HG03460 (cell line): ENCODE measurements at regions not wholly inside any gene's neighbourhood (a gene's known extent, or its start where the extent isn't known, plus 50 kb on each side); places are given as distances from the start of the nearest gene placed in this dataset.

Experiments
- ATAC-seq: cut with Tn5 transposase; IDR thresholded peaks from one replicate; pipeline ENCODE4 v1.9.1; 2021; ENCODE audit not compliant: unreplicated experiment

DNA sequence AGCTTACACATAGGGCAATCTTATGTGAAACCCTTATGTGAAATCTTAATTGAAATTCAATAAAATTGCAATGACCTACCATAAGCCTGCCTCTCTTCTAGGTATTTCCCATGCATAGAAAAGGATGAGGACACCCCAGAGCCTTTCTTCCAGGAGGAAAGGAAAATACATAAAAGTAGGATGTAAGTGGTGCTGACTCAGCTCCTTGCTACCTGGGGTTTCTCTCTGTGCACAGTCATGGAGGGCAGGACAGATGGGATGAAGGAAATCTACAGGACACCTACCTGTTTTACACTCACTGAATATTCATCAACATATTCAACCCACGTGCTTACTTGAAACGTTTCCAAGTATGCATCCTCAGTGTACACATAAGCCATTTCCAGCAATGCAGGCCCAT lies 1299.2 kb upstream of the SLC10A2 start:
- no peak for ATAC-seq

DNA sequence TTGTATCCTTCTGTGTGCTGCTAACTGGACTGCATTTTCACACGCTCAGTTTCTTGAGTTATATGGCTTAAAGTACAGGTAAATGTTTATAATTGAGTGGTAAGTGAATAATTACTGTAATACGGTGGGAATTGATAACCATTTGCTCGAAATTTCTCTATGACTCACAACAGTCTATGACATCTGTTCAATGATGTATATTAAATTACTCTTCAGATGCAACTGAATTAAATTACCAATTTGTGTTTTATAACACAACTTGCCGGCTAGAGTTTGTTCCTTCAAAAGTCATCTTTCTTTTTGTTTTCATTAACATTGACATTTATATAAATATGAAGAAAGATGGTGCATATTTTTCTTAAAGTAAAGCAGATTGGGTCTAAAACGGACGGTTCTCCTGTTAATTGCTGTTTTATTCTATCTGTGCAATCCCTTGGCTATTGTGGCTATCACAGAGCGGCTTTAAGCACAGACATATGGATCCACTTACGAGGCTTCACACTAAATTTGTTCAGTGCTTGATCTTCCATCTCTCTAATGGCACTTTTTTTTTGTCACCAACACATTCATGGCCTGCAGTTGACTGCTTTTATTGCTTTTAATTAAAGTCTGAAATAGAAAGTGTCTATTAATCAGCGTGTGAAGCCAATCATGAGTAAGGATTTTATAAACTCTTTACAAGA lies 1291.6 kb upstream of the SLC10A2 start:
- ATAC-seq: no peak

DNA sequence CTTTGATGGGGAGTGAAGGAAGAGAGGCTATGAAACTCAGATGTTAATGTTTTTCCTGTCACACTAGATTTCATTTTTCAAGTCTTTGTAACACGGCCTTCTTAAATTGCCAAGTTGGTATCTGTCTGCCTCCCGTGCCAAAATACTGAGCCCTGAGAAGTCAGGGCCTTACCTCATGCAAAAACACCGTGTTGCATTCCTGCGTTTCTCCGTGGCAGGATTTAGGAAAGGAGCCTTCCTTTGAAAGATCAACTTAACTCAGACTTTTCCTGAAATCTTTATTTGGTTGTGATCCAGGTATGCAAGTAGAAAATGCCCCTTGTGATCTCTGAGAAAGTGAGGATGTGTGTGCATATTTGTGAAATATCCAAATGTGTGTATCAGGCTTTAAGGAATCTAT lies 1291.0 kb upstream of the SLC10A2 start:
- ATAC-seq: no peak

DNA sequence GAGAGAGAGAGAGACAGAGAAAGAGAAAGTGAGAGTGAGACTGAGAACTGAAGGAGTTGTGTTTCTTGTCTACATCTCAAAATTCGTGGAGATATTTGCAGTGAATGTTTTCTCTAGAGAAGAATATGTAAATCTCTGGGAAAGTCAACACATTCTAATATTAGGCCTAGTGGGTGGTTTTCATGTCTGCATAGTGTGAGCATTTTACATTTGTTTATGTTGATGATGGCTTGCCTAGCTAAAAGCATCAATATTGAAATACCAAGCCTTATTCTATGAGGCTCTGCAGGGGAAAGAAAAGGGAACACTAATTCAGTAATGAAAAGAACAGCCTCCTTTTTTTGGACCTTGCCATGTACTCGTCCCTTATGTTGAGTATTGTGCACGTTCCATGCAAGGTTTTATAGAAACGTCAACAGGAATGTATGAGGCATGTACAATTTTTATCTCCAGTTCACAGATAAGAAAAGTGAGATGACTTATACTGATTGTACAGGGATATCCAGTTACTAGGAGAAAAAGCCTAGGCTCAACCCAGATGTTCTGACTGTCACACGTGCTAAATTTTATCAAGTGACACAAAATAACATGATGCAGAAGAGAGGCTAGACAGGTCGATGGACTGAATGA lies 1288.9 kb upstream of the SLC10A2 start:
- no peak for ATAC-seq

DNA sequence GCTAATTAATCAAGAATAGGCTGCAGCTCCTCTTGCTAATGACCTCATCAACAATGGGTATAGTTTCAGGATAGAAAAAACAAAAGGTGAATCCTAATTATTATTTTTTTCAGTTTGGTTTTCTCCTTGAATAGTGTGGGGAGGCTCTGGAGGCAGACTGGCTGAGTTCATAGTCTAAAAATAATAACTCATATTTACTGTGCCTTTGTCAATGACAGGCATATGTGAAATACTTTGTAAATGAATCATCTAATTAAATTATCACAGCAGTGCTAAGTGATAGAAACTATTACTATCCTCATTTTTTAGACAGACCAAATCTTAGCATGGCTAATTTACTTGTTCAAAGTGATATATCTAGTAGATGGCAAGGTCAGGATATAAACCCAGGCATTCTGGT lies 1261.0 kb upstream of the SLC10A2 start:
- no peak for ATAC-seq

DNA sequence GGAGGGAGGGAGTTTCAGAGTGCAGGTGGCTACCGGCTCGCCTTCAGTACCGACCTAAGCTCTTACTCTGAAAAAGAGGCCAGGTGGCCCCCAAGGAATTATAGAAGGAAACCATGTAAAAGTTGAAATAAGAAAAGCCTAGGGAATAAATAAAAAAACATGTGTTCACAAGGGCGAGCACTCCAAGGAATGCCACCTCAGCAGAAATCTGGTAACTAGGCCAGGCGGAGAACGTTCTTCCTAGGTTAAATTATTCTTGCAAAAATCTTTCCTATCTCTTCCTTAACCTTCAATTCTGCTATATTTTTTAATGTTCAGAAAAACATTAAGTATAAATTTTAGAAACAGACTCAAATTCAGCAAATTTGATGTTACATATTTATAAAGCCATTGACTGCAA lies 1260.3 kb upstream of the SLC10A2 start:
- ATAC-seq: no peak

DNA sequence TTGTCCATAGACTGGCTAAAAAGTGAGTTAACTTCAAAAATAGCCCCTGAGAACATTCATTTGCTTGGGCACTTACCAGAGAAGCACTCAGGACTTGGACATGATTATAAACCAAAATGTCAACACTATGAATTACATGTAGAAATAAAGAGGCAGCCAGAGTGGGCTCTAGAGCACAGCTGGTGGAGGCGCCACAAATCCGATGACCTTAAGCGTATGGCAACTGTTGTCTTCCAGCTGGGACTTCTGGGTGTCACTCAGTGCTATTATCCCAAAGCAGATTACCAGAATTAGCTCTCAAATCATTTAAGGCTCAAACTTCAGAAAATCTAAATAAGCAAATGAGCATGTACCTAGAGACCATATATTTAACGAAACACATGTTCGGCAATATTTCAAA lies 1255.5 kb upstream of the SLC10A2 start:
- ATAC-seq: no peak

DNA sequence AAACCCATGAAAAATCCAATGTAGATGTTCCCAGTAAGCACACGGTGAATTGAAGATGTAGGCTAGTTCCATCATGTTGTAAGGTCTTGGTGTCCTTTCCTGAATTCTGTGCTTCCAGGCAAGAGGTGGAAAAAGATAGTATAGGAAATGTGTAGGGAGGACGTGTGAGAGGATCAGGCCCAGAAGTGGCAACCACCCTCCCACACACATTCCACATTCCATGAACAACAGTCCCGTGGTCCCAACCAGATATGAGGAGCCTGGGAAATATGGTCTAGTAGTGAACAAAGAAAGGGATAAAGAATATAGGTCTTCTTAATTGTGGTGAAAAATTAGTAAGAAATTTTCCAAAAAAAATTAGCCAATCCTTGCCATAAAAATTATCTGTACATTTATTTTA lies 1254.2 kb upstream of the SLC10A2 start:
- no peak for ATAC-seq

DNA sequence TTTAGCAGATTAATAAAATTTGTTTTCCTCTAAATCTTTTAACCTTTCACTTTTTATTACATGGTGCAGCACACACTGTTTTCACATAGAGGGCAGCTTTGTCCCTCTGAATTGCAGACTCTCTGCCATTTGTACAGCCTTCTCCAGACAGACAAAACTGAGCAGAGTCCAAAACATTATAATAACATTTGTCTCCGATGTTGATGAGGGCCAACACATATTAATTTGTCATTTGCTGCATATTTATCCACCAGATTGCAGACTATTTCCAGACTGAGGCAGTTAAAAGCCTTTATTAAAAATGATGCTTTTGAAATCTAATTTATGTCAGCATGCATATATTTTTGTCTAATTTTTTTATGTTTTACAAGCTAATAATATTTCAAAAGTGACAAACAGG lies 1251.9 kb upstream of the SLC10A2 start:
- ATAC-seq: no peak

DNA sequence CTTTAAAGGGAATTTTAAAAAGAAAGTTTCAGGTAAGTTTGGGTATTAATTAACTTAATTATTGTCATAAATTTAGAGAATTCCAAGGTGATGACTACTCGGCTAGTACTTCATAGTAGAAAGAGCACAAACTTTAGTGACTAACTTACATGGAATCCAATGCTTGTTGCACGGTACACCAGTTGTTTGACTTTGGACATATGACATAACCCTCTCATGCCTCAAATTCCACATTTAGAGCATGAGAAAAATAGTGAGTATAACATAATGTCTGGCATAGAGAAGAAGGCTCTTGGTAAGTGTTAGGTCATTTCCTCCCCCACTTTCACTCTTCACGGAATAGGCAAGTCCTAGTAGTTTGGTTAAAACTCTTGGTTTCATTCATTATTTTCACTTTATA lies 1249.4 kb upstream of the SLC10A2 start:
- ATAC-seq: no peak

DNA sequence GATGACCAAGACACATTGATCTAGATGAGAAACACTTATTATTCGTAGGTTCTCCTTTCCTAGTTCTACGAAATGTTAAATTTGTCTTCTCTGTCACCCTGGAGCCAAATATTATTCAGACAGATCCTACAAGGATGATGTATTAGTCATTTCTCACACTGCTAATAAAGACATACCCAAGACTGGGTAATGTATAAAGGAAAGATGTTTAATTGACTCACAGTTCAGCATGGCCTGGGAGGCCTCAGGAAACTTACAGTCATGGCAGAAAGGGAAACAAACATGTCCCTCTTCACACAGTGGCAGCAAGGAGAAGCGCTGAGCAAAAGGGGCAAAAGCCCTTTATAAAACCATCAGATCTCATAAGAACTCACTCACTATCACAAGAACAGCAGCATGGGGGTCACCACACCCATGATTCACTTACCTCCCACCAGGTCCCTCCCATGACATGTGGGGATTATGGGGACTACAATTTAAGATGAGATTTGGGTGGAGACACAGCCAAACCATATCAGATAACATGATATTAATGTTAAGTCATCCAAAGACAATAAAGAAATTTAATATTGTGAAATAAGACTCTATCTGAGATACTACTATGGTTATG lies 1248.8 kb upstream of the SLC10A2 start:
- no peak for ATAC-seq

DNA sequence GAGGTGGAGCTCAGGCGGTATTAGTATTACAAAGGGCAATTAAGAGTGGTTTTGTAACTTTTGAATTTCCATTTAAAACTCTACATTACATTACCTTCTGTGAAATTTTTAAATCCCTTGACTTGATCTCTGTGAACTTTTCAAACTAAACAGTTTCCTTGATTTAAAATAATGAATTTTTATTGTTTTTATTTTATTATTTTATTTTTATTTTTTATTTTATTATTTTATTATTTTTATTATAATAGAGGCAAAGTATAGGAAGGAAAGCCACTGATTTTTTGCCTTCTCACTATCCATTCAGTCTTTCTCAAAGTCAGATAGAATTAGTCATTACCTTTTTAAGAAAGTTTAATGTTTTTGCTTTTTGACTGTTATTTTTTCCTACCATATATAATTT lies 1248.1 kb upstream of the SLC10A2 start:
- no peak for ATAC-seq

DNA sequence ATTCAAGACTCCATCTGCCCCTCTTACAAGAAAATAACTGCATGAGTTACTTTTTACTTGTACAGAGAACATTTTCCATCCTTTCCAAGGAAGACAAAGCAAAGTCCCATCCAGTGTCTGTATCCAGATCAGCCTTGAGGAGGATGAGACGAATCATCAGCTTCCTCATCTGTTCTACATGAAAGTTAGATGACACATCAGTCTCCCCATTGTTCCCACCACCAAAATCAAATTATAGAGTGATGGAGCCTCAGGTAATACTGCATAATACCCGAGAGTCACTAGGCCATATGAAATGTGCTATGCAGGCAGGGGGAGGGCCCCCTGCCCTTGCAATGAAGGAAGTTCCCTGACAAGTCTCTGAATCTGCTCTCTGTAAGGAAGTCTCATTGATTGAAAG lies 1244.6 kb upstream of the SLC10A2 start:
- no peak for ATAC-seq

DNA sequence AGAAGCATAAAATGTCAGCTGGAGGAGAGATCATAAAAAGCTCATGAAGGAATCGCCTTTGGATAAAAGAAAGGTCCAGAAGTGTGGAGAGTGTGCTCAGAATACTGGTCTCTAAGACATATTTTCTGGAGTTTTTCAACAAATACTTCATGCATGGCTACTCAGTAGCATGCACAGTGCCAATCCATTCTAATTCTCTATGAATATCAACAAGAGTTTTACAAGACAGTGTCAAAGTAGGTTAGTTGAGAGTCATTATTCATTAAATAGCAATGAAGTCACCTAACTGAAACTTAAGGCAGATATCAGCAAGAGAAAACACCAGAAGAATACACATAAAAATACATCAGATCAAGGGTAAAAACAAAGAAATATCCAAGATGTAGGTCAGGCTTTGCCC lies 1243.2 kb upstream of the SLC10A2 start:
- no peak for ATAC-seq

DNA sequence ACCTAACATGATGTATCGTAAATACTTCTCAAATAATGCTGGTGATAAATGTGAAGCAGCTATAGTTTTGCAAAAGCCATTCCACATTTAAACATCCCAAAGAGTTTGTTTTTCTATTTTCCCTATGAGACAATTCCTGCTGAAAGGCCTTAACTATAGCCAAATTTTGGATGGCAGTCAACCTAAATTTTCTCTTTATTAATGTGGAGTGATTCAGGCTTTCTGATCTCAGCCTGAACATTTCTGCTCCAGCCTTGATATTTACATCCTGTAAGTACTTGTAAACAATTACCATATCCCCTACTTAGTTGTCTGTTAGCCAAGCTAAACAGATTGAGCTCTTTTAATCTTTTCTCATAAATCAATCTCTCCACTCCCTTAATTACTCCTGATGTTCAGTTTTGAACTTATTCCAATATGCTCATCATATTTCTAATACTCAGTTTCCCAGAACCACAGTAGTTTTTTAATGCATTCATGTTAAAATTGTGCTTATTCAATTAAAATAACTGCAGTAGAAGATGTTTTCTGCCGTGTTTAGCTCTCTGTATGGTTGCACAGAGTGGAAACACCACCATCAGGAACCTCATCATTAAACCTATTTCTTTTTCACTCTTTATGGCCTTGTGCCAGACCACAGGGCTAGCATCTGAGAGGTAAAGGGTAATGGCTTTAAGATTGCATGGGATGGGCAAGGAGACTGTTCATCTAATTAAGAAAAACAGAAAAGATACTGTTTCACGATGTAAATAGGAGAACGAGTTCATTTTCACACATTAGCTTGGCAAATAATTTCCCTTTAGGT lies 1235.2 kb upstream of the SLC10A2 start:
- ATAC-seq: no peak

DNA sequence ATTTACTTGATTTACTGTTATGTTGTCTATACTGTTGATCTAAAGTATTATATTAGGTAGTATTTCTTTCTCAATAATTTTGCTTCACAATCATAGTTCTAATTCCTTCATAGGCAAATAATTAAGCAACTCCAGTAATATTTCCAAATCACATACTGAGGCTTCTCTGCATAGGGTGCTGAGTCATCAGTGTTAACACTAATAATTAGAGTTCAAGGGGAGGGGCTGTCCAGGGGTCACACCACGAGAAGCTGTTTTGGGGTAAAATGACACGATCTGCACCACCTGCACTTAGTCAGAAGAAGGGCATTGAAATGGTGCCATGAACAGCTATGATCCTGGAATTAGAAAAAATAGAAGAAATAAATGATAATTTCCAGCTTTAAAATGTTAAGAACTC lies 1230.9 kb upstream of the SLC10A2 start:
- ATAC-seq: no peak

DNA sequence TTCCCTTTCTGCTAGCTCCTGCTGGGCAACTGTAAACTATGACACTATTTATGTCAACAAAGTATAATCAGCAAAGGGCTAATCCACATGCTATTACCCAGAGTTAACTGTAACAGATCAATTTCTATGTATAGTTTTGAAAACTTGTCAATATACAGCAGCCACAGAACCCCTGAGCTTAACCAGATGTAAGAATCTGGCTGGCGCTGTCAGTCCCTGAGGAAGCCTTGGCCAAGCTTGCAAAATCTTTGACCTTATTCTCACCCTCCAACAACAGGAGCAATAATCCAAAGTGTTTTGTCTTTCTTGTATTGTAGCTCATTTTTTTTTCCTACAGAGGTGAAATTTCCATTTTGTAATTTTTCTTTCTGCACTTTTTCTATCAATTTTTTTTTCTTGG lies 1230.1 kb upstream of the SLC10A2 start:
- no peak for ATAC-seq

DNA sequence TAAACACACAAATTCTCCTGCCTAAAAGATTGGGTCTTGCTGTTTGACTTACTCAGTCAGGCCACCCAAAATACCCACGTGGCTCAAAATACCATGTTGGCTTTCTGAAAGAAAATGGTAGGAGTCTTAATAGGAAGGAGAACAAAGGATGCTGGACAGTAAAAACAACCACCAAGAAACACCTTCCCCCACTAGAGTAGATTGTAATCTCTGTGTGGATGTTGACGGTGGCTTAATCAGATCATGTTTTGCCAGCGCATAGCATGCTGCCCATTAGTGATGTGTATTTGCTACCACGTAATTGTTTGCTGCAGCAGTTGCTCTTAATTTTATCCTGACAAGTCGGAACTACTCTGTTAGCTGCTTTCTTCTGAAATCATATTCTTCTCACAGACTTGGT lies 1229.3 kb upstream of the SLC10A2 start:
- no peak for ATAC-seq

DNA sequence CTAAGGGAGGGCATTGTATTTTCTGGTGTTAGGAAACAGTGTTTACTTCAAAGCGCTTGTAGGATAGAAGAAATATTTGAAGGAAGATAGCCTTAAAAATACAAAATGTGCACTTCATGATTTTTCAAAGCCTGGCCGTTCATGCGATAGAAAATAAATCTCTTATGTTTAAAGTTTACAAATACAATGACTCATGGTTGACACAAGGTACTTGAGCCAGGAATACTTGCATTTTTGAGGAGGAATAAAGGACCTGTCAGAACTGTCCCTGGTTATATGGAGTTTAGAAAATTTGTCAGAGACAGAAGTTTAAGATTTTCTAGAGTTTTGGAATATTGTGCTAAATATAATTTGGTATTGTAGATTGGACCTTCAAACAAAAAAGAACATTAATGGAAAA lies 1223.2 kb upstream of the SLC10A2 start:
- no peak for ATAC-seq

DNA sequence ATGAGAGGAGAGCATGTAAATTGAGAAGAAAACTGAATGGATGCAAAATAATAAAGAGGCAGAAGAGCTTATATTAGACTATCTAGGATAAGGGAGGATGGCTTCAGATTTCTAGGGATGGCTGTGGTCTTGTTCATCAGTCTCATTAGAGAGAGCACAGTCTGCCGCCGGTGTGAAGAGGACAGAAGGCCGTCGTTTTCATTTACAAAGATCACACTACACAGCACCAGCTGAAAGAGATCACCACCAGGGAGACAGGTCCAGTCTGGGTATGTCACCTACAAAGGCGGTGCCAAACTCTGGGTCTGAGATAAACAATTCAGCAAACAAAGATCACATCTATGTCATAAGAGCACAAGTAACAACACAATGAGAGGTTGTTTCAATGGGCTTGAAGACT lies 1222.3 kb upstream of the SLC10A2 start:
- no peak for ATAC-seq

DNA sequence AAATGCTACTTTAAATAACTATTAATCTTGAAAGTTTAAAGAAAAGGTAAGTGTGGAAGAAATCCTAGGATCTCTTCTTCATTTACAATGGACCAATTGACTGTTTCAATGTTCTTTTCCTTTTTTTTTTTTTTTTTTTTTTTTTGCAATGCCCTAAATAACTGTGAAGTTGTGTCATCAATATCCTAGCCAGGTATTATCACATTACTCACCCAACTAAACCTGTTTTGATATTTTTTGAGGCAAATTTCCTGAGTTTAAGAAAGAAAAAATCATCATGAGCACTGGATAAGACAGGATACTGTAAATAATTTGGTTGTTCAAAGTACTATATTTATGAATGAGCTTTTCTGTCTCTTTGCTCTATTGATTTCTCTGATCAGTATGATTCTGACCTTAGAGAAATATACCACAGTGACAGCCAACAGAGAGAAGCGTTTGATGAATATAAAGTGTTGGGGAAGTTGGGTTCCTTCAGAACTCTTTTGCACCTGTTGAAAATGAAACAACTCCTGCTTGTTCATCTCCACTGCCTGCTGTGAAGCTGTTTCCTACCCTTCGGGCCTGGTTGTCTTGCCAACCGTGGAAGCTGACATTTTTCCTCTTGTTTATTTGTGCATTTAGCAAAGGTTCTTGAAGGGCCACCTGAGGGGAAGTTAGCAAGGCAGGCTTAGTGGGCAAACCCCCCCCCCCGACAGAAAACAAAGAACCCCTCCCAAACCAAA lies 1220.5 kb upstream of the SLC10A2 start:
- no peak for ATAC-seq
